COR-L47 (cell line): ENCODE measurements at regions not wholly inside any gene's neighbourhood (a gene's known extent, or its start where the extent isn't known, plus 50 kb on each side); places are given as distances from the start of the nearest gene placed in this dataset.
"Not testable (repeated sequence)": the region's sequence is repeated elsewhere in the genome, so short reads cannot be mapped to it uniquely, and the experiment has no call there.

Experiments used
- DNase-seq: peaks from one replicate; lab custom pipeline; 2025; lab: John Stamatoyannopoulos, UW

GRCh38 chr2:95686056-95686825 is 94.4 kb downstream of the TRIM43 start:
- not testable (repeated sequence) for DNase-seq

GRCh38 chr2:95687852-95688251 is 96.1 kb downstream of the TRIM43 start:
- not testable (repeated sequence) for DNase-seq

GRCh38 chr2:95691210-95691609 is 99.4 kb downstream of the TRIM43 start:
- DNase-seq: not testable (repeated sequence)

- DNase-seq: not testable (repeated sequence)
Observed at GRCh38 chr2:95693071-95693846, 101.5 kb downstream of the TRIM43 start.

- DNase-seq: no peak
Observed at GRCh38 chr2:95695613-95696012, 103.8 kb downstream of the TRIM43 start.

- DNase-seq: no peak
Observed at GRCh38 chr2:95698146-95698545, 106.3 kb downstream of the TRIM43 start.

GRCh38 chr2:95699201-95700184 is 107.7 kb downstream of the TRIM43 start:
- DNase-seq: not testable (repeated sequence)

GRCh38 chr2:95700519-95700918 is 108.7 kb downstream of the TRIM43 start:
- no peak for DNase-seq

- no peak for DNase-seq
Observed at GRCh38 chr2:95702471-95702870, 110.7 kb downstream of the TRIM43 start.

GRCh38 chr2:95707161-95707560 is 115.4 kb downstream of the TRIM43 start:
- DNase-seq: not testable (repeated sequence)

- no peak for DNase-seq
Observed at GRCh38 chr2:95707837-95708236, 116.0 kb downstream of the TRIM43 start.

GRCh38 chr2:95709831-95710230 is 118.0 kb downstream of the TRIM43 start:
- no peak for DNase-seq

GRCh38 chr2:95713470-95714177 is 121.8 kb downstream of the TRIM43 start:
- not testable (repeated sequence) for DNase-seq

- not testable (repeated sequence) for DNase-seq
Observed at GRCh38 chr2:95714398-95714797, 122.6 kb downstream of the TRIM43 start.

- DNase-seq: no peak
Observed at GRCh38 chr2:95719473-95720060, 127.8 kb downstream of the TRIM43 start.

- DNase-seq: no peak
Observed at GRCh38 chr2:95721726-95722125, 129.9 kb downstream of the TRIM43 start.

GRCh38 chr2:95722131-95722697 is 130.4 kb downstream of the TRIM43 start:
- no peak for DNase-seq

- not testable (repeated sequence) for DNase-seq
Observed at GRCh38 chr2:95723627-95724210, 131.9 kb downstream of the TRIM43 start.

- not testable (repeated sequence) for DNase-seq
Observed at GRCh38 chr2:95725191-95725590, 133.4 kb downstream of the TRIM43 start.

GRCh38 chr2:95725677-95726076 is 133.9 kb downstream of the TRIM43 start:
- DNase-seq: not testable (repeated sequence)
